PC-3 (cell line): ENCODE measurements at regions not wholly inside any gene's neighbourhood (a gene's known extent, or its start where the extent isn't known, plus 50 kb on each side); places are given as distances from the start of the nearest gene placed in this dataset.

ENCODE experiments used
- ATAC-seq: fragments of 200-7000 bp; cut with Tn5 transposase; 2 replicates; pipeline ENCODE4 v1.9.1; 2020; ENCODE audit warnings: mild to moderate bottlenecking, moderate library complexity
- BruUV-seq: library from RNA; stranded (reverse); fragments of 400-500 nt; replicated peaks from 2 replicates; lab custom pipeline; 2021; lab: Mats Ljungman, UMichigan
- CTCF ChIA-PET: fragments of 300-600 bp; sonication (Branson Sonifier 250); formaldehyde crosslinking; loops from one replicate; lab custom pipeline; 2022; ENCODE audit warnings: antibody characterized with exemption; lab: Charles Lee
- POLR2A ChIA-PET: fragments of 300-600 bp; sonication (Branson Sonifier 250); formaldehyde crosslinking; loops from one replicate; lab custom pipeline; 2022; ENCODE audit warnings: antibody characterized with exemption; ENCODE audit not compliant: unreplicated experiment; lab: Charles Lee
- DNase-seq: peaks from one replicate; pipeline ENCODE4 v3.0.0-alpha.2; 2015
- H2AFZ ChIP-seq: fragments of 300-600 bp; sonication (generic); 2 replicates; pipeline ENCODE4 v1.6.0; 2016; ENCODE audit warnings: antibody characterized with exemption, low read length
- H3F3A ChIP-seq: fragments of 300-600 bp; sonication (generic); one replicate; pipeline ENCODE4 v1.6.0; 2017; ENCODE audit warnings: antibody characterized with exemption, low read length, control low read depth, mild to moderate bottlenecking; ENCODE audit not compliant: unreplicated experiment
- H3K27ac ChIP-seq: fragments of 300-600 bp; sonication (generic); 2 replicates; pipeline ENCODE4 v1.5.1; 2016; ENCODE audit warnings: mild to moderate bottlenecking, low read length
- H3K27me3 ChIP-seq: fragments of 300-600 bp; sonication (generic); 2 replicates; pipeline ENCODE4 v1.6.1; 2016; ENCODE audit warnings: low read length, mixed read lengths
- H3K36me3 ChIP-seq: fragments of 300-600 bp; sonication (generic); 2 replicates; pipeline ENCODE4 v1.6.1; 2016; ENCODE audit warnings: low read depth, mixed run types, low read length, mixed read lengths
- H3K4me1 ChIP-seq: fragments of 300-600 bp; sonication (generic); 2 replicates; pipeline ENCODE4 v1.5.1; 2016; ENCODE audit warnings: low read length; ENCODE audit not compliant: insufficient read depth
- H3K4me2 ChIP-seq: fragments of 300-600 bp; sonication (generic); 2 replicates; pipeline ENCODE4 v1.6.0; 2016; ENCODE audit warnings: low read length
- H3K4me3 ChIP-seq: fragments of 300-600 bp; sonication (generic); 2 replicates; pipeline ENCODE4 v1.5.1; 2016; ENCODE audit warnings: mild to moderate bottlenecking, low read length, mixed read lengths
- H3K79me2 ChIP-seq: fragments of 300-600 bp; sonication (generic); 2 replicates; pipeline ENCODE4 v1.6.1; 2017; ENCODE audit warnings: low read length, mixed read lengths
- H3K9ac ChIP-seq: fragments of 300-600 bp; sonication (generic); 2 replicates; pipeline ENCODE4 v1.6.0; 2016; ENCODE audit warnings: mild to moderate bottlenecking, low read length
- H3K9me2 ChIP-seq: fragments of 300-600 bp; sonication (generic); replicated peaks from 2 replicates; pipeline ENCODE4 v1.6.1; 2016; ENCODE audit warnings: mixed run types, low read length, mixed read lengths
- H3K9me3 ChIP-seq: fragments of 300-600 bp; sonication (generic); 2 replicates; pipeline ENCODE4 v1.6.1; 2016; ENCODE audit warnings: low read length, mixed read lengths
- H4K20me1 ChIP-seq: fragments of 300-600 bp; sonication (generic); 2 replicates; pipeline ENCODE4 v1.6.1; 2016; ENCODE audit warnings: low read length, mixed read lengths
- EZH2 ChIP-seq: fragments of 300-600 bp; sonication (generic); IDR thresholded peaks from one replicate; pipeline ENCODE4 v1.6.1; 2017; ENCODE audit warnings: antibody characterized with exemption, mild to moderate bottlenecking, low read length; ENCODE audit not compliant: unreplicated experiment
- EZH2phosphoT487 ChIP-seq: fragments of 300-600 bp; sonication (generic); IDR thresholded peaks from 2 replicates; pipeline ENCODE4 v1.6.1; 2018; ENCODE audit warnings: mild to moderate bottlenecking, antibody characterized with exemption, low read length, borderline replicate concordance
- intact Hi-C: fragments of 100-400 bp; cut with micrococcal nuclease; formaldehyde crosslinking; loops from 2 replicates; pipeline ENCODE4 v1.9.0; 2023
- TF ChIP-seq, protein P1 (sequence below): fragments of 300-600 bp; sonication (generic); conservative IDR thresholded peaks from 2 replicates; pipeline ENCODE4 v1.5.1; 2017; ENCODE audit warnings: antibody characterized with exemption, low read depth, mild to moderate bottlenecking, low read length

DNA sequence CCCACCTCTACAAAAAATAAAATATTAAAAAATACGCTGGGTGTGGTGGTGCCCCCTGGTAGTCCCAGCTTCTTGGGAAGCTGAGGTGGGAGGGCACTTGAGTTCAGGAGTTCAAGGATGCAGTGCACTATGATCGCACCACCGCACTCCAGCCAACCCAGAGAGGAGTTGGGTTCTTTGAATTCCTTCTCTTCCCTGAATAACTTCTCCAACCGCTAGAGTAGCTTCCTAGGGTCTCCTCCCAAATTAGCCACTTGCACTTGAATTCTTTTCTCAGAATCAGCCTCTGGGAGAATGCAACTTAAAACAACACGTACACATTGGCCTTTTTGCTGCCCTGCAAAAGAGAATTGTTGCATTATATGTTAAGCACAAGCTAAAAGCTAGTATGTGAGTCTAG lies 272.5 kb downstream of the ABHD5 start:
- CTCF ChIA-PET: no interaction called here
- Histone ChIP-seq H3K4me1 (no peaks in the 10 kb centered on the region), H3F3A (no peaks in the 10 kb centered on the region), H3K4me2 (no peak overlapping the region), H3K79me2 (no peaks in the 10 kb centered on the region), H3K4me3 (no peak overlapping the region), H3K9me2 (no peaks in the 10 kb centered on the region), H3K36me3 (no peaks in the 10 kb centered on the region), H2AFZ (no peak overlapping the region), H3K9ac (no peak overlapping the region), H3K27ac (no peak overlapping the region), H3K27me3 (no peaks in the 10 kb centered on the region), H4K20me1 (no peaks in the 10 kb centered on the region), H3K9me3 (no peaks in the 10 kb centered on the region)
- BruUV-seq: no TSS peak
- intact Hi-C loops: no loop called here
- TF ChIP-seq EZH2: no peak
- TF ChIP-seq, protein P1, sequence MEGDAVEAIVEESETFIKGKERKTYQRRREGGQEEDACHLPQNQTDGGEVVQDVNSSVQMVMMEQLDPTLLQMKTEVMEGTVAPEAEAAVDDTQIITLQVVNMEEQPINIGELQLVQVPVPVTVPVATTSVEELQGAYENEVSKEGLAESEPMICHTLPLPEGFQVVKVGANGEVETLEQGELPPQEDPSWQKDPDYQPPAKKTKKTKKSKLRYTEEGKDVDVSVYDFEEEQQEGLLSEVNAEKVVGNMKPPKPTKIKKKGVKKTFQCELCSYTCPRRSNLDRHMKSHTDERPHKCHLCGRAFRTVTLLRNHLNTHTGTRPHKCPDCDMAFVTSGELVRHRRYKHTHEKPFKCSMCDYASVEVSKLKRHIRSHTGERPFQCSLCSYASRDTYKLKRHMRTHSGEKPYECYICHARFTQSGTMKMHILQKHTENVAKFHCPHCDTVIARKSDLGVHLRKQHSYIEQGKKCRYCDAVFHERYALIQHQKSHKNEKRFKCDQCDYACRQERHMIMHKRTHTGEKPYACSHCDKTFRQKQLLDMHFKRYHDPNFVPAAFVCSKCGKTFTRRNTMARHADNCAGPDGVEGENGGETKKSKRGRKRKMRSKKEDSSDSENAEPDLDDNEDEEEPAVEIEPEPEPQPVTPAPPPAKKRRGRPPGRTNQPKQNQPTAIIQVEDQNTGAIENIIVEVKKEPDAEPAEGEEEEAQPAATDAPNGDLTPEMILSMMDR: no peak
- no peak for TF ChIP-seq EZH2phosphoT487
- DNase-seq: no peak
- no peak for ATAC-seq
- POLR2A ChIA-PET: no interaction called here

DNA sequence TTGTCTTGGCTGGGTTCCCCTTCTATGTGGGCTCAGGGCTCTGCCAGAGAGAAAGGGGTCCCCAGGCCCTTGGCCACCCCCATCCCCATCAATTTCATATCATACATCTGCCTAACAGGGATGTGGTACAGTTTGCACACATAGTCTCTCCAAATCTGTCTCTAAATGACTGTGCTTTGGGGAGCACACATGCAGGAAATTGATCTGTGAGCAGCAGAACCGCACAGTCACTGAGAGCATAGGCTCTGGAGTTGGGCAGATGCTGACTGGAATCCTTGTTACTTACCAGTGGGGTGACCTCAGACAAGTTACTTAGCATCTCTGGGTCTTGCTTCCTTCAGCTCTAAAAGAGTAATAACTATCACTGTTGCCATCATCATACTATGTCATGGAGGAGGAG lies 273.9 kb downstream of the ABHD5 start:
- ATAC-seq: no peak
- CTCF ChIA-PET: interaction anchor here (0.7 kb wide), 1 partner anchor 93 kb away, joined by 12 read pairs; no protein-coding TSS in a partner anchor

DNA sequence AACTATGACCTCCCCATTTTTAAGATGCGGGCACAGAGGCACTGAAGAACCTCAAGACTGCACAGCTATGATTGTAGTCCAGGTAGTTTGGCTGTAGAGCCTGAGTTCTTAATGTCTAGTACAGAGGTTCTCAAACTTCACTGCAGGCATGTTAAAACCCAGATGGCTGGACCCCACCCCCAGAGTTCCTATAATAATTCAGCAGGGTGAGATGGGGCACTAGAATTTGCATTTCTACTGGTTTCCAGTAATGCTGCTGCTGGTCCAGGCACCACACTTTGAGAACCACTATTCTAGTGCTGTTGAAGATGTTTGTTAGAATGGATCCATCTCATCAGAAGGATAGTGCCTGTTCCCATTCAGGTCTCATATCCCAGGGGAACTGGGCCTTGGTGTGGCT lies 274.9 kb downstream of the ABHD5 start:
- no peaks in the 10 kb centered on the region for H3K9me3 ChIP-seq
- TF ChIP-seq EZH2phosphoT487: no peak
- TF ChIP-seq EZH2: no peak
- TF ChIP-seq, protein P1: no peak
- intact Hi-C loops: no loop called here
- H4K20me1 ChIP-seq: no peaks in the 10 kb centered on the region
- no peak overlapping the region for H3K27ac ChIP-seq
- H3K4me1 ChIP-seq: no peaks in the 10 kb centered on the region
- DNase-seq (no peak), ATAC-seq (no peak)
- H3K9ac ChIP-seq: no peak overlapping the region
- ChIA-PET POLR2A (no interaction called here), CTCF (no interaction called here)
- no peaks in the 10 kb centered on the region for H3K9me2 ChIP-seq
- no peak overlapping the region for H3K4me2 ChIP-seq
- no peaks in the 10 kb centered on the region for H3K27me3 ChIP-seq
- no peak overlapping the region for H2AFZ ChIP-seq
- no peaks in the 10 kb centered on the region for H3F3A ChIP-seq
- H3K36me3 ChIP-seq: no peaks in the 10 kb centered on the region
- no peaks in the 10 kb centered on the region for H3K79me2 ChIP-seq
- no peak overlapping the region for H3K4me3 ChIP-seq
- BruUV-seq: no TSS peak

More for the DNA sequence above, 273.9 kb downstream of the ABHD5 start:
- Histone ChIP-seq H3K27ac (no peak overlapping the region), H3K4me3 (no peak overlapping the region), H3F3A (no peaks in the 10 kb centered on the region), H3K36me3 (no peaks in the 10 kb centered on the region), H3K27me3 (no peaks in the 10 kb centered on the region), H3K9me3 (no peaks in the 10 kb centered on the region), H3K4me2 (no peak overlapping the region), H3K9me2 (no peaks in the 10 kb centered on the region), H3K79me2 (no peaks in the 10 kb centered on the region), H4K20me1 (no peaks in the 10 kb centered on the region), H3K9ac (no peak overlapping the region), H2AFZ (no peak overlapping the region), H3K4me1 (no peaks in the 10 kb centered on the region)
- no peak for TF ChIP-seq EZH2
- TF ChIP-seq, protein P1: no peak
- no peak for TF ChIP-seq EZH2phosphoT487
- BruUV-seq: no TSS peak
- POLR2A ChIA-PET: no interaction called here
- no peak for DNase-seq
- intact Hi-C loops: no loop called here
